SH-SY5Y (cell line): ENCODE measurements at regions not wholly inside any gene's neighbourhood (a gene's known extent, or its start where the extent isn't known, plus 50 kb on each side); places are given as distances from the start of the nearest gene placed in this dataset.

Experiments used
- GATA2 ChIP-seq: IDR thresholded peaks from 2 replicates; pipeline ENCODE4 v1.6.1; 2011; ENCODE audit warnings: mild to moderate bottlenecking, low read depth, low read length
- GATA3 ChIP-seq: IDR thresholded peaks from 2 replicates; pipeline ENCODE4 v1.6.1; 2011; ENCODE audit warnings: low read depth, mild to moderate bottlenecking, low read length, moderate library complexity

GRCh38 chr2:221085936-221086335 is 486.2 kb downstream of the EPHA4 start:
- TF ChIP-seq GATA3 = no peak
- TF ChIP-seq GATA2 = no peak
